ENCODE measurements at regions not wholly inside any gene's neighbourhood (a gene's known extent, or its start where the extent isn't known, plus 50 kb on each side); places are given as distances from the start of the nearest gene placed in this dataset.

DNA sequence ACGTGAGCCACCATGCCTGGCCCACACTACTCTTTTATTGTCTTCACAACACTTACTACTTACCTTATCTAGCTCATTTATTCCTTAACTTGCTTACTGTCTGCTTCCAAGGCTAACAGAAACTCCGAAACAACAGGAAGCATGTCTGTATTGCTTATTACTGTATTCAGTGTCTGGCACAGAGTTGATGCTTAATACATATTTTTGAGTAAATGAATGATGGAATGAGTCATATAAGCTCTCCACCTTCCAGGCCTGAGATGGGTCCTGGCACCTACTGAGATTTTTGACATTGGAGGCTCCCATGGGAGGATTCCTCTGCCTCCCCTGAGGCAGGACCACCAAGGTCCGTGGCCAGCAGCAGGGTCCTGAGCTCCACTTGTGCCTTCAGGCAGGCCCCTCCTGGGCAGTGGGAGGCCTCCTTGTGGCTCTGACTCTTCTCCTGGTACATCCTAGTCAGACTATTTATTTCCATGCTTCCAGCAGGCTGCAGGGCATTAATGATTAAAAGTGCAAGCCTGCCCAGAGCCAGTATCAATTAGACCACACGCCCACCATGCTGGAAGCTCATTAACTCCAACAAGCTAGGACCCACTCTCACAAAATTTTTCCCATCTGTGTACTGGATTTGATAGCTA, 76.5 kb upstream of the CTNNA1 start:
- TF ChIP-seq CTCF (IDR thresholded peaks at IDR 0.05 in 2 of 3, conservative IDR thresholded peaks at IDR 0.05 in 1 of 3; ENCODE audit: control insufficient read depth in 2 of 3, extremely low read depth in 1 of 3, insufficient read depth in 1 of 3, low read depth in 3 of 3, low read length in 3 of 3) (no peak), ETV6 (conservative IDR thresholded peaks at IDR 0.05 in 1 of 2, IDR thresholded peaks at IDR 0.05 in 1 of 2; ENCODE audit: borderline replicate concordance in 1 of 2, low read depth in 1 of 2) (no peak), CREB1 (IDR thresholded peaks at IDR 0.05; ENCODE audit: low read depth) (no peak), EP300 (IDR thresholded peaks at IDR 0.05; ENCODE audit: borderline replicate concordance in 1 of 2, control insufficient read depth in 1 of 2, low read depth in 2 of 2, low read length in 2 of 2) (no peak), SMC3 (IDR thresholded peaks at IDR 0.05; ENCODE audit: borderline replicate concordance, low read length) (no peak), REST (IDR thresholded peaks at IDR 0.05; ENCODE audit: low read depth, low read length) (no peak), E4F1 (IDR thresholded peaks at IDR 0.05; ENCODE audit: borderline replicate concordance, partially characterized antibody) (no peak), RAD21 (IDR thresholded peaks at IDR 0.05; ENCODE audit: insufficient read depth, low read depth, low read length) (no peak), POLR2A (IDR thresholded peaks at IDR 0.05; ENCODE audit: low read depth, low read length) (no peak), POLR2AphosphoS2 (IDR thresholded peaks at IDR 0.05; ENCODE audit: low read depth, low read length) (no peak), ATF2 (IDR thresholded peaks at IDR 0.05; ENCODE audit: low read length) (no peak), JUND (IDR thresholded peaks at IDR 0.05; ENCODE audit: low read depth, low read length) (no peak), RBBP5 (conservative IDR thresholded peaks at IDR 0.05) (no peak)

Data from GM12878 (cell line).